HT-29 (cell line): ENCODE measurements at regions not wholly inside any gene's neighbourhood (a gene's known extent, or its start where the extent isn't known, plus 50 kb on each side); places are given as distances from the start of the nearest gene placed in this dataset.
A peak's percentile ranks its signal among the peaks of the same experiment; 100 is the strongest.

Experiments used
- DNase-seq: peaks from one replicate; pipeline ENCODE4 v3.0.0-alpha.2; 2015; ENCODE audit warnings: low spot score

DNA sequence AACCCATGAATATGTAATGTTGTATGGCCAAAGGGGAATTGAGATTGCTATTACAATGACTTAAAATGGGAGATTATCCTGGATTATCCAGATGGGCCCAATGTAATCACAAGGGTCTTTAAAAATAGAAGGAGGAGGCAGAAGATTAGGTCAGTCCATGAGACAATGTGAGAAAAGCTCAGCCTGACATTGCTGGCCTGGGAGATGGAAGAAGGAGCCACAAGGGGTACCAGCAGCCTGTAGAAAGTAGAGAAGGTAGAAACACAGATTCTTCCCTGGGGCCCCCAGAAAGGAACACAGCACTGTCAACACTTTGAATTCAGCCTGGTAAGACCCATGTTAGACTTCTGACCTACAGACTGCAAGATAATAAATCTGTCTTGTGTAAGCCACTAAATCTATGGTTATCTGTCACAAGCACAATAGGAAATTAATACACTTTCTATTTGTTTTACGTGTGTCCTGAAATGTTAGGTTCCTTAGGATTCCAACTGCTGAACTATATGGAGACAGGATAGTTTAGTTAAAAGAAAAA, 132.9 kb upstream of the SERP2 start:
- DNase-seq = no peak

DNA sequence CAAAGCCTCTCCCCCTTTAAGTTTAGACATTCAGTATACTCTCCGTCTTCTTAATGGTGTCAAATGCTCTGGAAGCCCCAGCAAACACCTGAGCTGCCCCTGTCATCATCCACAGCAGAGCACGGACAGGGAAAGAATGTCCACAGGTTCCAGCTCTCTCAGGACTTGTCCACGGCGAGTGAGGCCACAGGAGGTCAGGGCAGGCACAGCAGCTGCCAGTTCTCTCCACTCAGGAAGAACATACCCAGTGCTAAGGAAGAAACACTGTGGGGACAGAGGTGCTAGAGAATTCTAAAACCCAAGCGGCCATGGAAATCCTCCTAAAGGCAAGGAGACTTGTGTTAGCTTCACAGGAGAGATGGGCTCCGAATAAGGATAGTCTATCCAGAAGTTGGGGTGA, 132.0 kb upstream of the SERP2 start:
- no peak for DNase-seq

DNA sequence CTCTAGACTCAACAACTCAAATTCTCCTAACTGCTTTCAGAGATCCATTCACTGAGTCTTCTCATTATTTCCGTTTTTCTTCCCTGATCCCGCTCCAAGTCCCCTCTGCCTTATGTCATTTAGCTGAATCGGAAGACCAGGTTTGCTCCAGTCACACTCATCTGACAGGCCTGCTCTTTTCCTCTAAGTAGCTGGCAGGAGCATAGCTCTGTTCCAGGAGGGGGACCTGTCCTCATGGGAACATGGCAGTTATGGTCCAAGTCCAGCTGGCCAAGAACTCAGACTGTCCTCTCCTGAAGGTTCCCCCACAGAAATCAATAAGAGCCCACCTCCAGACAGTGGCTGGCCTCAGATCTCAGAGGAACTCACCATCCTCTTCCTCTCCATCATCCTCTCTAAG, 130.9 kb upstream of the SERP2 start:
- DNase-seq = no peak

DNA sequence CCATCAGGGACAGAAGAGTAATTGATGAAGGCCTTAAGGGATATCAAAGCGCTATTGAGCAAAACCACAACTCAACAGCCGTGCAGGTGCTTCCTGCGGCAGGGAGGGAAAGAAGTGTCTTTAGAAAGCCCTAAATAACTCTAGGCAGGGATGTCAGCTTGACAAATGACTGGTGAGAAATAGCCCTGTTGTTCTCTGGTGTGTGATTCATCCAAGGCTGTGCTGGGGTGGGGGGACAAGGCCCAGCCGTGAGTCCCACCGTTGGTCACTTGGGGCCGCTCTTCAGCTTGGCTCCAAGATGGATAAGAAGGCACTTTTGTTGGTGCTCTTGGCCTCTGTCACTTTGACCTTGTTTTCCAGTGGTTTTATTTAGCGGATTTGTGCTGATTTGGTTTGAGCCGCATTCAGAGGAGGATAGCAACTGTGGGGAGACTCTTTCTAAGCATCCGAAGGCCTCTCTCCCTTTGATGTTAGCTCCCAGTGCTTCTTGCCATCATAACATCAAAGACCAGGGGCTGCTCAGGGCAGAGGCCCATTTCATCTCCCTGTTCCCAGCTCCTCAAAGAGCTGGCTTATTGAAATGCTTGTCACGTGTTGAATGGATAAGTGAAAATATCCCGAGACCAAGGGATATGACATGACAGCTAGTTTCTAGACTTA, 130.3 kb upstream of the SERP2 start:
- peak; percentile 93 for DNase-seq

DNA sequence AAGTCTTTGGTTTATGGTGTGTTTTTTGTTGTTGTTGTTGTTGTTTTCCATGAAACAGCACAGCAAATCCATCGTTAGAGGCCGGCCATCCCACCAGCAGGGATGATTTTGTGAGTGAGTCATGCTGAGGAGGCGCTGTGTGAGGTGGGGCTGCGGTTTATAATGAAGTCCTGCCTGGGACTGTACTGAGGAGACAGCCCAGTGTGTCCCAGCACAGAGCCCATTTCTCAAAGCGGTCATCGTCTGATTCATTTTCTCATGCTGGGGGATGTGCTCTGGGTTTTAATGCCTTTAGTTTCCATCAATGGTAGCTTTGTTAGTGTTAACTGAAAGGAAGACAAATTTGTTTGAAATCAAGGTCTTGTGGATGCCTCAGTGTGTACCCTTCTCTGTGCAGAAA, 129.3 kb upstream of the SERP2 start:
- DNase-seq = peak; percentile 35

DNA sequence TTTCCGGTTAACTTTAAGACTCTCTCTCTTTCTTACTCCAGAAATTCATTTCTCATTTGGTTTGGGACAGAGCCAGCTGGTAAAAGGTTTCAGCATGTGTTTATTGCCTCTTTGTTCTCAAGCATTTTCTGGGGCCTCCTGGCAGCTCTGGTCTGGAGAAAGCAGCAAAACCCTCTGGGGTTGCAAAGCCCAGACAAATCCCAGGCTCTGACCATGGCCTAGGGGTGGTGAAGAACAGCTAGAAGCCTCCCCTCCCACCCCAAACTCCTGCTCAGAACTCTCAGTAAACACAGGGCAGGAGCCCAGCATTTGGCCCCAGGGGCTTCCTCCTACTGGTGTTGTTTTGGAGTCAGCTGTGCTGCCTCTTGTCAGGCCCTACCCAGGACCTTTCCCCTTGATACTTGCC, 124.2 kb upstream of the SERP2 start:
- DNase-seq = peak; percentile 30

DNA sequence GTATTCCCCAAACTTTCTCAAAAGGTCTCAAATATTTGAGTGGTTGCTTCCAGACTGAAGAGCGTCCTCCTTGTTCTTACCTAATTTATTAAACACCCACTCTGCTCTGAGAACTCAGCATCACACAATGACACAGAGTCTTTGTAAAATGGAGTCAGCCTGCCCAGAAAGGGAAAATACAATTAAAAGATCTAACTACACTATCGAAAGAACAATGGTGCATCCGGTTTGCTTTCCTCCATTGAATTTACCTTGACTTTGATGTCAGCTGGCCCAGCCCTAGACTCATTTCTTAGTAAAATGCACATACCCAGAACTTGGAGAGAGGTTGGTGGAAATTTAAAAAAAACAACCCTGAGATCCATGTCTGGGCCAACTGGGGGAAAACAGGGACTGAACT, 120.7 kb upstream of the SERP2 start:
- no peak for DNase-seq

DNA sequence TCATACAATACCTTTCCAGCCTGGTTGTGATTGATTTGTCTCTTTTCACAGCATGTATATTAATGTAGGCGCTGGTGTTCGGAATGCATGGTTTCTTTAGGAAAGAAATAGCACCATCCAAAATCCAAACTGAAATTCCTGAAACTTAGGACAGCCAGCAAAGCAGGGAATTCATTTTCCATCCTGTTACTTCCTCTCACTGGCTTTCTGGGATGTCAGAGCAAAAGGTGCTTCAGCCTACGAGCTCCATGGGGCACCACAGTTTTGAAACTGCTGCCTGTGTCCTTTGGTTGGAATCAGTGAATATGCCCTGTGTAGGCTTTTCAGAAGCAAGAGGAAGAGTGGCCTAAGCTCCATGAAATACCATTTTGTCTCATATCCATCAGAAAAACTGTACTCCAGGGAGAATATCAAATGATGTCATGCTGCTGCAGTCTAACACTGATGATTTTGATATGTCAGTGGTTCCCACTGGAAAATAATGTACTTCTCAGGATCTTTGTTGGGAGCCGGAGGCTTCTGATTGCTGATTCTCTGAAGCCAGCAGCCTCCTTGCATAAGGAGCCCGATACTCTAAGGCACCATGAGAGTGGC, 117.8 kb upstream of the SERP2 start:
- no peak for DNase-seq

DNA sequence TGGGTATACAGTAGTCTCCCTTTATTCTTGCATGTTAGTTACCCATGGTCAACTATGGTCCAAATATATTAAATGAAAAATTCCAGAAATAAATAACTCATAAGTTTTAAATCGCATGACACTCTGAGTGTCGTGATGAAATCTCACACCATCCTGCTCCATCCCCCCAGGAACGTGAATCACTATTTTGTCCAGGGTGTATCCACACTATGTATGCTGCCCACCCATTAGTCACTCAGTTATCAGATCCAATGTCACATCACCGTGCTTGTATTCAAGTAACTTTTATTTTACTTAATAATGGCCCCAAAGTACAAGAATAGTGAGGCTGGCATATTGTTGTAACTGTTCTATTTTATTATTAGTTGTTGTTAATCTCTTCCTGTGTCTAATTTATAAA, 115.8 kb upstream of the SERP2 start:
- DNase-seq = no peak

DNA sequence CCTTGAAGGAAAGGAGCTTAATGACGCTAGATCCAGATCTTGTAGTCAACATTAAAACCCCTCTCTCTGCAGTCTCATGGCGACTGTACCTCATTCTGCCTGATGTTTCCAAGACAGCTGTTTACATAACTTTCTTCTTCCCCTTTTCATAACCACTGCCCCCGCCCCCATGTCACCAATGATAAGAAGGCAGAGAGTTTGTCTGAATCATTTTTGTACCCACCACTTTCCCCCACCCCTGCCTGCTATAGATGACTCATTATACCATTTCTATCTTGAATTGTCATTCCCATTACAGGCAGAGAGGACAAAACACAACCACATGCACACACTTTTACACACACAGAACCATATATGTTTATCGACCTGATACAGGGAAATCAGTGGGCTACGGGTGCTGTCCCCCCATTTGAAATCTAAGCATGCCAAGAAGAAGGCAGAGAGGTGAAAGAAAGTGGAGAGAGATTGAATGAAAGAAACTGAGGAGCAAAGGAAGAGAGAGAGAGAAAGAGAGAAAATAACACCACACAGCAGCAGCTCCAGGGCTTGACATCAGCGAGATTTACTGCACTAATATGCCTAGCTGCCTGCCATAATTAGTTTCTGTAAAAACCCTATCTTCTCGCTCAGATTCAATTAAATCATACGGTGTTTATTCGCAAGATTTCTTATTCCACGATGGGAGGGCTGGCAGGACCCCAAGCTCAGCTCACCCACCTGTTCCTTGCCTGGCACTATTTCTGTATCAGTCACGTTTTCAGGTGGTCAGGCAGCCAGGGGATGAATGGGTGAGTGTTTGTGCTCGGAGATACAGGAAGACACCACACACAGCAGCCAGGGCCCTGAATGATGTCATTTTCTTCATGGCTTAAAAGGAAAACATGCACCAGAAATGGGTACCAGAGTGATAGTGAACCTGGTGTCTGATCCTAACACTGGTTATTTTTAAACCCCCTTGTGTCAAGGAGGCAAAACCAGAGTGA, 114.3 kb upstream of the SERP2 start:
- DNase-seq = no peak

DNA sequence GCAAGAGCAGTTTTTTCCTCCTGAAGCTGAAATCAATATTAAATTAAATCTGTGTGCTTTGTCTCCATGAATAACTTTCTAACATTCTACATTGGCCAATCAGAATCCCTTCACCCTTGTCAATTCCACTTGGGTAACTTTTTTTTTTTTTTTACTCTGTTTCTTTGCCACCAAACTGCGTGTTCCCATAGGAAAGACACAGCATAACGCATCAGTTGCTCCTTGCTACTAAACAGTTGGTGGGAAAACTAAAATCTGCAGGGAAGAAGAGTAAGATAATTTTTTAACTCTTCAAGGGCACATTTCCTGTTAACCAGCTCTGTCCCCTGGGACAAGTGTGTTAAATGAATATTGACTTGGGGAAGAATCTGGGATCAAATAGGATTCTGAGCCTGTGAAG, 113.3 kb upstream of the SERP2 start:
- no peak for DNase-seq

DNA sequence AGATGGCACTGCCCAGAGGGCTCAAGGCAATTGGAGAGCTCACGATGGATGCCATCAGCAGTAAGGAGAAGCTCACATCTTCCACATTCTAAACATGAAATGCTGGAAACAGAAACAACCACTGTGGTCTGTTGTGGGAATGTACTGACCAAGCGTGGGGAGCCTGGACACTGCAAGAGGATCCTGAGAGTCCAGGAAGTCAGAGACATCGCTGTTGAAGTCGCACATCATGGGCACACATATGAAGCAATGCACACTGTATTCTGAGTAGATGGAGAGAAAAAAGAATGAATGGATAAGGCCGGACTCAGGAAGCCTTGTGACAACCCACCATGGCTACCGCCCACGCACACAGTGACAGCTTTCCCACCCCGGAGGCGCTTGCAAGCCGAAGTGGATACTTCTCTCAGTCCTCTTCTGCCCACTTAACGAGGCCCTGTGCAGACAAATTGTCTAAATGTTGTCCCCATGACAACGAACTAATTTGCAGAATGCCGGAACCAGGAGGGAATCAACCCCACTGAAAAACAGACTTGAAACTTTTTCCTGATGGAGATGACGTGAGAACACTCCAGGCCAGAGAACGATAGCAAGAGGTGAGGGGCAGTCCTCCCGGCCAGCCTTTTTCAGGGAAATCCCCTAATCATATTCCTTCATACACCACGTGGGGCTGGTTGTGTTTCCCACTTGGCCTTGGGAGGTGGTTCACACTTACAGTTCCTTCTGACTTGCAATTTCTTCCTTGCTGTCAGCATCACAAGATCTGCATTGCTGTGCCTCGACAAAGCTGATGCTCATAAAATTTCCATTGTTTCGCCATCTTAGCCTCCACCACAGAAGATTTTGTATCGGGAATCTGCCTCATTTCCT, 109.6 kb upstream of the SERP2 start:
- no peak for DNase-seq

DNA sequence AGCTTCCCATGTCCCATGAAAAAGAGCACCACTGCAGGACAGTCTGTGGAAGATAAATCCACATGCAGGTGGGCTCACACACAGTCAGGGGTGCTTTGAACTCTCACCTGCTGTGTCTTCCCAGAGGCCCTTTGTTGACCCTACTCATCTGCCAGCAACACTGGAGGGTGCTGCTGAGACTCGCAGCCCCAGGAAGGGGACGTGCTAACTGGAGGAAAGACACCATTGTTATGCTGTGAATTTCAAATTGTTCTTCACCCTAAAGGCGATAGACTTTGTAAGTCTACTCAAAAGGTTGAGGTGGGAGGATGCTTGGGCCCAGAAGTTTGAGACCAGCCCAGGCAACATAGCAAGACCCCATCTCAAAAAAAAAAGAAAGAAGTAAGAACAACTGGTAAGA, 107.3 kb upstream of the SERP2 start:
- no peak for DNase-seq

DNA sequence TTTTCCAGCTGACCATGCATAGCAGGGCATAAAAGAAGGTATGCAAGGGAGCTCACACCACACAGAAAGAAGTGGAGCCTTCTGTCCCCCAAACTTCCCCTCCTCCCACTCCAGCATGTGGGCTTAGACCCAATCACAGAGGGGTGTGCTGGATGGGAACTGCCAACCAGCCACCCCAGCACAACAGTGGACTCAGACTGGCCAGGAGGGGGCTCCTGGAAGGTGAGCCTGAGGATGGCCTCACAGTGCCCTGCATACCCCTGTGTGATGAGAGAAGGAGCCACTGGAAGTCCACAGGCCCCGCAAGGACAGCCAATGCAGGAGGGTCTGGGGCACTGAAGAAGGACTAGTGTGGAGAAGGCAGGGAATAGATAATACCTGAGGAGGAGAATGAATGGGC, 106.9 kb upstream of the SERP2 start:
- DNase-seq = no peak

DNA sequence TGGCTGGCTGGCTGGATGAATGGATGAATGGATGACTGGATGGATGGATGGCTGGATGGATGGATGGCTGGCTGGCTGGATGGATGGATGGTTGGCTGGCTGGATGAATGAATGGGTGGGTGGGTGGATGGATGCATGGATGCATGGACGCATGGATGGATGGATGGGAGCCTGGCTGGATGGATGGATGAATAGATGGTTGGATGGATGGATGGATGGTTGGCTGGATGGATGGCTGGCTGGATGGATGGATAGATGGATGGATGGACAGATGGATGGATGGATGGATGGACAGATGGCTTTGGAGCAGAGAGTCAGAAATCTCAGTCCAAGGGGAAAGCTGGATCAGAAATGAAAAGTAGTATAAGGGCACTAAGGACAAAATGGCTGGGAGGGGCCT, 106.4 kb upstream of the SERP2 start:
- DNase-seq = no peak

DNA sequence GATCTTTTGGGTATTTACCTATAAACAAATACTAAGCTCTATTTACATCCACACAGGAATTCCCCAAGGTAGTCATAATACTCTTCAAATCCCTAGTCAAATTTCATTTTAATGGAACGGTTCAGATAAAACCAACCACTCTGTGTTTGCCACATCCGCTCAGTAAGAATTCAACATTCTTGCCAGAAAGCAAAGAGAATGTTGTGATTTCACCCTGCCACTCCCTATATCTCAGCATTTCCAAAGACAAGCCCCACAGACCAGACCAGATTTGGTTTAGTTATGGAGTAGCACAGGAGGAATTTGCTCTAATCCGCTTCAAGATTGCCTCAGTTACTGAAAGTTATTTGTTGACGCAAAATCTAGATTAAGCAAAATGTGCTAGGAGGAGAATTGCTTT, 105.6 kb upstream of the SERP2 start:
- DNase-seq = no peak

DNA sequence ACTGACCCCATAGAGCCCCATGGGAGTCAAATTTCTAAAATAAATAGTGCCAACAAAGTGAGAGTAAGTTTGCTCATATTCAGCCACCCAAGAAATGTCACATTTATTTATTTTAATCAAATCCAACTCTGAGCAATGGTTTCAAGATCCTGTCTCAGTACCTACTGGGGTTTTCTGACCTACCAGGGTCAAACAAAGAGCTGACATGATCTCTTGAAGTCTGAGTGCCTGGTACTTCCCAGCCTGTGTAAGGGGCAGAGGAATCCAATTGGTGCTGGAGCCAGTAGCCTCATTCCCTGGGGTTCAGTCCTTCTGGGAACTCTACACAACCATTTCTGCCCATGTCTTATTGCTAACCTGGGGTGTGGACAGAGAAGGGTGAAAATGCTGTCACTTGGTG, 104.6 kb upstream of the SERP2 start:
- no peak for DNase-seq

DNA sequence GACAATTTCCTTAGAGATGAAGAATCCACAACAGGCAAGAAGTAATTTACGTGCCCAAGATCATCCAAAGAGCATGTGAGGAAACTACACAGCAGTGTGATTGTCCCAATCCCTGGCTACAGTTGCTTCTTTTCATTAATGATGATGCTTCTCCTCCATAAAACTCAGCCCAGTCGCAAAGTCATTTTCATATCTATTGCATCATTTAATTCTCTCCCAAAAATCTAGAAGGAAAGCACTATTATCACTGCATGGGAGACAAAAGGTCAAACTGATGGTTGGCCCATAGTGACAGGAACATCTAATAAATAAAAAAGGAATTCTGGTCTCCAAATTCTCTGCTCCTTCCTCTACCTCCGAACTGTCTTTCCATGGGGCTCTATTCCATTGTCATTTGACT, 103.5 kb upstream of the SERP2 start:
- no peak for DNase-seq

DNA sequence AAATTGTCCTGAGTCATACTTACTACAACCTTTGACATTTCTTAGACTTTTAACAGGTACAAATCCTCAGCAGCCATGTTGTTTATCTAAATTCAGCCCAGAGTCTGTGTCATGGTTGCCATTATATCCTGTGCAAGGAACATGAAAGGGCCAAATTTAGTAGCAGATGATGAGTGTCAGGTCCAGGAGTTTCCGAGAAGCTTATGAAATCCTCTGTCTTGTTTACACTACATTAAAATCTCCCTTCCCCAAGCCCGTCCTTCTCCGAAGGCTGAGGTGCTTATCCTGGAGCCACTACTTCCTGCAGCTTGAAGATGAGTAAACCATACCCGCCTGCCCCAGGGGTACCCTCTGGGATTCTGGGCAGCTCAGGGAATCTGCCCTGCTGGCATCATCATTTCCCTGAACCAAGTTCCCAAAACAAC, 102.6 kb upstream of the SERP2 start:
- no peak for DNase-seq

DNA sequence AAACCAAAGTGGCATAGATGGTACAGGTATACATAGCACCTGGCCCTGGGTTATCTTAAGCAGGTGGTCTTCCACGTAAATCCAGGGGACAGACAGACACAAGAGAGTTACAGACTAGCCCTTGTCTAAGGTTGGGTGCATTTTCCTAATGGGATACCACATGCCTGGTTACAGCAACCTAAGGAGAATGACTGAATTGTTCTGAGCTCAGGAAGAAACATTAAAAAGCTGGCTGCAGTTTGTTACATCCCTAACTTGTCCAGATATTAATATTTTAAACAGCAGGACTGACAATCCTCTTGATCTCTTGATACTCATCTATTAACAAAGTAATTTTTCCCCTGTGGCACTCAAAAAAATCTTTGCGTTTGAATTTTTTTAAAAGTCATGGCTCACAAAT, 102.2 kb upstream of the SERP2 start:
- DNase-seq = no peak

DNA sequence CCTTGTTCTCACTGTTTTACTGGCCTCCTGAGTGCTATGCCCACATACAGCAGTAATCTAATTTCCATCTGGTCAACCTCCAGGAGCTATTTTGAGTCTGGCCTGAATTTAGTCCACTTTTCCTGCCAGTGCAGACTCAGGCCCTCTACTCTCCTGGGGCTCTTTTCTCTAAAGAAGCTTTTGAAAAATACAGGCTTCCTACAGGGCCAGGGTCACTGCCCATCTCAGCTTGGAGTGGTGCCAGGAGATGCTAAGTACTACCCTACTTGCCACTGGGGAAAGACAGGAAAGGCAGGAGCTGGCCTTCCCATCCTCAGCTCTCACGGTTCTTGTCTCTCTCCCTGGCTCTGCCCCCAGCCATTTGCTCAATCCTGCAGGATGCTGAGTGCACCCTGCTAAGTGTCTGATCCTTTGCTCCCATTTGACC, 101.7 kb upstream of the SERP2 start:
- no peak for DNase-seq
